Uterus (tissue), 2 donors: ENCODE measurements at regions not wholly inside any gene's neighbourhood (a gene's known extent, or its start where the extent isn't known, plus 50 kb on each side); places are given as distances from the start of the nearest gene placed in this dataset.

Experiments
- POLR2A ChIP-seq, 2 donors: fragments of 450-650 bp; IDR thresholded peaks; one replicate each; pipeline ENCODE4 v1.6.1; 2016; ENCODE audit warnings: antibody characterized with exemption in 2 of 2, mild to moderate bottlenecking in 1 of 2, moderate library complexity in 1 of 2
- TF ChIP-seq, protein P1 (sequence below), 4 experiments: fragments of 200-600 bp in 2 of 4; fragments of 450-650 bp in 2 of 4; sonication (generic) in 2 of 4; IDR thresholded peaks; one replicate each; pipeline ENCODE4 v1.5.1; 2016 to 2019; ENCODE audit warnings: antibody characterized with exemption in 4 of 4, mild to moderate bottlenecking in 2 of 4, moderate library complexity in 1 of 4

DNA sequence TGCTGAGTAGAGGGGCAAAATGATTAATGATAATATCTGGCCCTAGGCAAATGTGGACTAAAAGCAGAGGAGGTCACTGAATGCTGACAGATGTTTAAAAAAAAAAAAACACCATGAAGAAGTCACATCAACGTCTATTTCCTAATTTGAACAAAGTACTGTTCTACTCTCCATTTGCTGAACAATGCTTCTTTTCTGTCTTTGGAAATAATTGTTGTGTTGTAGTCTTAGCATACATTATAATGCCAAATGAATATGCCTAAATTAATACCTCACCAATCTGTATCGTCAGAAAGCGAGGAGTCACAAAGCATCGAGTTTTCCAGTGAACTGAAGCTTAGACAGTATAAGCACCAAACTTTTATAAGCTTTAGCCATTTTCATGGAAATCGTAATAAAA lies 140.9 kb upstream of the JADE1 start:
- TF ChIP-seq POLR2A (IDR thresholded peaks at IDR 0.05), result no peak
- TF ChIP-seq, protein P1, sequence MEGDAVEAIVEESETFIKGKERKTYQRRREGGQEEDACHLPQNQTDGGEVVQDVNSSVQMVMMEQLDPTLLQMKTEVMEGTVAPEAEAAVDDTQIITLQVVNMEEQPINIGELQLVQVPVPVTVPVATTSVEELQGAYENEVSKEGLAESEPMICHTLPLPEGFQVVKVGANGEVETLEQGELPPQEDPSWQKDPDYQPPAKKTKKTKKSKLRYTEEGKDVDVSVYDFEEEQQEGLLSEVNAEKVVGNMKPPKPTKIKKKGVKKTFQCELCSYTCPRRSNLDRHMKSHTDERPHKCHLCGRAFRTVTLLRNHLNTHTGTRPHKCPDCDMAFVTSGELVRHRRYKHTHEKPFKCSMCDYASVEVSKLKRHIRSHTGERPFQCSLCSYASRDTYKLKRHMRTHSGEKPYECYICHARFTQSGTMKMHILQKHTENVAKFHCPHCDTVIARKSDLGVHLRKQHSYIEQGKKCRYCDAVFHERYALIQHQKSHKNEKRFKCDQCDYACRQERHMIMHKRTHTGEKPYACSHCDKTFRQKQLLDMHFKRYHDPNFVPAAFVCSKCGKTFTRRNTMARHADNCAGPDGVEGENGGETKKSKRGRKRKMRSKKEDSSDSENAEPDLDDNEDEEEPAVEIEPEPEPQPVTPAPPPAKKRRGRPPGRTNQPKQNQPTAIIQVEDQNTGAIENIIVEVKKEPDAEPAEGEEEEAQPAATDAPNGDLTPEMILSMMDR (IDR thresholded peaks at IDR 0.05), result no peak
